ENCODE measurements at regions not wholly inside any gene's neighbourhood (a gene's known extent, or its start where the extent isn't known, plus 50 kb on each side); places are given as distances from the start of the nearest gene placed in this dataset.

DNA sequence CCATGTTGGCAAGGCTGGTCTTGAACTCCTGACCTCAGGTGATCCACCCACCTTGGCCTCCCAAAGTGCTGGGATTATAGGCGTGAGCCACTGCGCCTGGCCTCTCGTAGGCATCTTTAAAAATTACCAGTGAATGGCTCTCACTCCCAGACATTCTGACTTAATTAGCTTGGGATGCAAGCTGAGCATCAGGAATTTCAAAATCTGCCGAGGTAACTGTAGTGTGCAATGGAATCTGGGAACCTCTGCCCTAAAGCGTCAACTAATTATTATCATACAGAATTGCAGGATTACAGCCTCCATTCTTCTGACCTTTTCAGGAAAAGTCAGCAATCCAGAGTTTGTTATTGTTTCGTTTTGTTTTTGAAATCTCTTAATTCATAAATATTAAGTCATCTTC, 213.4 kb upstream of the DMAC1 start:
- Mint-ChIP-seq H3K4me1 (no peaks in the 10 kb centered on the region), H3K4me3 (no peak overlapping the region), H3K36me3 (no peaks in the 10 kb centered on the region), H3K27me3 (no peaks in the 10 kb centered on the region), H3K9me3 (no peaks in the 10 kb centered on the region), H3K27ac (no peak overlapping the region)
- no peak for DNase-seq
- Histone ChIP-seq H3K4me3 (ENCODE audit: control insufficient read depth in 1 of 2, extremely low read depth in 1 of 2, low read length in 1 of 2) (no peak overlapping the region), H3K27ac (ENCODE audit: low read length) (no peak overlapping the region), H3K9me3 (no peaks in the 10 kb centered on the region), H3K27me3 (replicated peaks in 1 of 2; ENCODE audit: control insufficient read depth in 2 of 2, extremely low read depth in 1 of 2, insufficient read depth in 2 of 2, low read length in 1 of 2) (peaks cover 0 to 1% of the 10 kb centered on the region in 2 experiments), H3K36me3 (ENCODE audit: control insufficient read depth in 2 of 2, extremely low read depth in 1 of 2, insufficient read depth in 1 of 2, low read length in 1 of 2) (no peaks in the 10 kb centered on the region), H3K4me1 (ENCODE audit: control insufficient read depth in 1 of 2, extremely low read depth in 1 of 2, insufficient read depth in 2 of 2, low read length in 2 of 2) (no peaks in the 10 kb centered on the region)
- POLR2A ChIA-PET: no interaction called here
- no CpG with 5 or more reads among the region's 6 CpGs for WGBS (ENCODE audit: insufficient coverage)
- CTCF ChIA-PET: interaction anchor here in 1 of 2 donors (0.6 kb wide), 1 partner anchor 45 kb away, joined by 3 read pairs; no protein-coding TSS in a partner anchor
- no peak for ATAC-seq (replicated peaks in 1 of 4)

DNA sequence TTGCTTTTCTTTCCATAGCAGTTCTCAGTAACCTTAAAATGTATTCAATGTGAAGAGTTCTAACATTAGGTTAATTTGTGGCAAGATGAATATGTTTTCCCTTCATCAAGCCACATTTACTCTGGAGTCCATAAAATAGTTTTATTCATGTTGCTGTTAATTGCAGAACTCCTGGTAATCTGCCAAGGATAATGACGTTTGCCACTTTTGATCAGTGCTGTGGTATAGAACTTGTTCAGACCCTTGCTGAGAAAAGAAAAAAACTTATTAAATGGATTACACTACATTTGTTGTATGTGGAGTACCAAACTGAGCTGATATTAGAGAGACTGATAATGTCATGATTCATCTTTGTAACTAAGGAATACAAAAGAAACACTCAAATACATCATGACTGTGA, 212.4 kb upstream of the DMAC1 start:
- Mint-ChIP-seq H3K36me3 (peaks cover 4% of the 10 kb centered on the region), H3K4me1 (no peaks in the 10 kb centered on the region), H3K27me3 (no peaks in the 10 kb centered on the region), H3K27ac (no peak overlapping the region), H3K9me3 (no peaks in the 10 kb centered on the region), H3K4me3 (no peak overlapping the region)
- DNase-seq (no peak), ATAC-seq (replicated peaks in 1 of 4) (no peak)
- no peak overlapping the region for H3K4me3 ChIP-seq (ENCODE audit: control insufficient read depth in 1 of 2, extremely low read depth in 1 of 2, low read length in 1 of 2)
- H3K36me3 ChIP-seq (ENCODE audit: control insufficient read depth in 2 of 2, extremely low read depth in 1 of 2, insufficient read depth in 1 of 2, low read length in 1 of 2): no peaks in the 10 kb centered on the region
- POLR2A ChIA-PET: interaction anchor here in 1 of 2 donors (0.7 kb wide), 1 partner anchor 179 kb away, joined by 11 read pairs; no protein-coding TSS in a partner anchor
- no CpG with 5 or more reads among the region's 1 CpG for WGBS (ENCODE audit: insufficient coverage)
- H3K27me3 ChIP-seq (replicated peaks in 1 of 2; ENCODE audit: control insufficient read depth in 2 of 2, extremely low read depth in 1 of 2, insufficient read depth in 2 of 2, low read length in 1 of 2): peaks cover 0 to 2% of the 10 kb centered on the region in 2 experiments
- H3K27ac ChIP-seq (ENCODE audit: low read length): no peak overlapping the region
- CTCF ChIA-PET: interaction anchor here in 1 of 2 donors (0.6 kb wide), 1 partner anchor 338 kb away, joined by 4 read pairs; no protein-coding TSS in a partner anchor
- H3K9me3 ChIP-seq: no peaks in the 10 kb centered on the region
- no peaks in the 10 kb centered on the region for H3K4me1 ChIP-seq (ENCODE audit: control insufficient read depth in 1 of 2, extremely low read depth in 1 of 2, insufficient read depth in 2 of 2, low read length in 2 of 2)

DNA sequence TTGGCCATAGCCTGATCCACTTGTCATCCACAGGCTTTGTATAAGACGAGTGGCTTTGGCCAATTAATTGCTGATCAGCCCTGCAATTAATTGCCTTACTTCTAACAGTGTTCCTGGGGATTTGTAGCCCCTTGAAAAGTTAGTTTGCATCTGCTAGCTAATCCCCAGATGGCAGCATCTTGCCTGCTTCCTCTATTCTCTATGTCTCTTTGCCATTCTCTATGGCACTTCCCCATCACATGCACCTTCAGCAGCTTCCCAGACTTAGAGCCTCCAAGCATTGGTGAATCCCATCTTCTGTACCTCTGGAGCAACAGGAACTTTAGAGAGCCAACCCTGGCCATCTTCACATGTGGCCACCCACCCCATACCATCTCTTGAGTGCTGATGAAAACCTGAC, 197.0 kb upstream of the DMAC1 start:
- H3K4me3 Mint-ChIP-seq: no peak overlapping the region
- no peak for ATAC-seq (replicated peaks in 1 of 4)
- Histone ChIP-seq H3K4me1 (ENCODE audit: control insufficient read depth in 1 of 2, extremely low read depth in 1 of 2, insufficient read depth in 2 of 2, low read length in 2 of 2) (no peaks in the 10 kb centered on the region), H3K27me3 (replicated peaks in 1 of 2; ENCODE audit: control insufficient read depth in 2 of 2, extremely low read depth in 1 of 2, insufficient read depth in 2 of 2, low read length in 1 of 2) (no peaks in the 10 kb centered on the region), H3K36me3 (ENCODE audit: control insufficient read depth in 2 of 2, extremely low read depth in 1 of 2, insufficient read depth in 1 of 2, low read length in 1 of 2) (no peaks in the 10 kb centered on the region), H3K4me3 (ENCODE audit: control insufficient read depth in 1 of 2, extremely low read depth in 1 of 2, low read length in 1 of 2) (no peak overlapping the region), H3K9me3 (no peaks in the 10 kb centered on the region), H3K27ac (ENCODE audit: low read length) (no peak overlapping the region)
- DNase-seq: no peak
- no CpG with 5 or more reads among the region's 1 CpG for WGBS (ENCODE audit: insufficient coverage)
- no peaks in the 10 kb centered on the region for H3K9me3 Mint-ChIP-seq
- POLR2A ChIA-PET: no interaction called here
- no peaks in the 10 kb centered on the region for H3K27me3 Mint-ChIP-seq
- no peak overlapping the region for H3K27ac Mint-ChIP-seq
- CTCF ChIA-PET: no interaction called here
- no peaks in the 10 kb centered on the region for H3K4me1 Mint-ChIP-seq
- H3K36me3 Mint-ChIP-seq: no peaks in the 10 kb centered on the region

DNA sequence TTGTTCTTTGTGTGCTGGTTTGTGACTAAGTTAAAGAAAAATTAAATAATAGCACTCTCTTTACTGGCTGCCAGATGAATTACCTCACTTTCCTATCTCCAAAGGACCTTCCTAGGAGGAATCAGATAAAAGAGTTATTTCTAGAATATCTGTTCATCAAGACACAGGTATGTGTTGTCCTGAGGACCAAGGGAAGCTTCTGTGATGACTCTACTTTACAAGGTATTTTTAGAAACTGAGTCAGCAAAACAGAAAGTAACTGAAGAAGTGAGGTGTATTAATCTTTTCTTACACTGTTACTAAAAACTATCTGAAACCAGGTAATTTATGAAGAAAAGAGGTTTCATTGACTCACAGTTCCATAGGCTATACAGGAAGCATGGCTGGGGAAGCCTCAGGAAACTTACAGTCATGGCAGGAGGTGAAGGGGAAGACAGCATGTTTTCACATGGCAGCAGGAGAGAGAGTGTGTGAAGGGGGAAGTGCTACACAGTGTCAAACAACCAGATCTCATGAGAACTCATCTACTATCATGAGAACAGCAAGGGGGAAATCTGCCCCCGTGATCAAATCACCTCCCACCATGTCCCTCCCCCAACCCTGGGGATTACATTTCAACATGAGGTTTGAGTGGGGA, 189.2 kb upstream of the DMAC1 start:
- POLR2A ChIA-PET: interaction anchor here in 1 of 2 donors (0.6 kb wide), 1 partner anchor 69 kb away, joined by 3 read pairs; no protein-coding TSS in a partner anchor
- no peak overlapping the region for H3K4me3 ChIP-seq (ENCODE audit: control insufficient read depth in 1 of 2, extremely low read depth in 1 of 2, low read length in 1 of 2)
- no peaks in the 10 kb centered on the region for H3K36me3 ChIP-seq (ENCODE audit: control insufficient read depth in 2 of 2, extremely low read depth in 1 of 2, insufficient read depth in 1 of 2, low read length in 1 of 2)
- H3K27ac ChIP-seq (ENCODE audit: low read length): no peak overlapping the region
- H3K9me3 Mint-ChIP-seq: peaks cover 0 to 3% (median 0%) of the 10 kb centered on the region in 3 donors
- H3K4me1 Mint-ChIP-seq: peaks cover 3 to 13% (median 6%) of the 10 kb centered on the region in 3 donors
- H3K4me3 Mint-ChIP-seq: no peak overlapping the region
- no CpG with 5 or more reads among the region's 1 CpG for WGBS (ENCODE audit: insufficient coverage)
- peaks cover 0 to 2% of the 10 kb centered on the region in 2 experiments for H3K27me3 ChIP-seq (replicated peaks in 1 of 2; ENCODE audit: control insufficient read depth in 2 of 2, extremely low read depth in 1 of 2, insufficient read depth in 2 of 2, low read length in 1 of 2)
- ATAC-seq (replicated peaks in 1 of 4) (no peak), DNase-seq (no peak)
- H3K4me1 ChIP-seq (ENCODE audit: control insufficient read depth in 1 of 2, extremely low read depth in 1 of 2, insufficient read depth in 2 of 2, low read length in 2 of 2): no peaks in the 10 kb centered on the region
- H3K9me3 ChIP-seq: no peaks in the 10 kb centered on the region
- no peak overlapping the region for H3K27ac Mint-ChIP-seq
- CTCF ChIA-PET: interaction anchor here in 1 of 2 donors (0.7 kb wide), 1 partner anchor 18 kb away, joined by 3 read pairs; no protein-coding TSS in a partner anchor
- H3K27me3 Mint-ChIP-seq: peaks cover 0 to 3% of the 10 kb centered on the region in 2 donors
- H3K36me3 Mint-ChIP-seq: no peaks in the 10 kb centered on the region

DNA sequence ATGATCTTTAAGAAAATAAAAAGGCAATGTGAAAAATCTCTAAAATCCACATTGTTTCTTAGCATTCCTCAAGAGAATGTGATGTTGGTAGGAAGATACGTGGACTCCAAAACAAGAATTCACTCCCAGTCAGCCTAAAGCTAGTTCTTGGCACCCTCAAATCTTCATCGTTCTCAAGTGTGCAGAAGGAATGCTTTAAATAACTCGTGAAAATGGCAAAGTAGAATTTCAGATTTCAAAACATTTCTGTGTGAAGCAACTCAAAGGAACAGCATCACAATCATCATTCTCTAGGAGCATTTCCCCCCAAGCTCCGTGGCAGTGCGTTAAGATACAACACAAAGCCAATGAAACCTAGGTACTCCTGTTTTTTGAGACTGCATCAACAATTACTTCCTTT, 185.1 kb upstream of the DMAC1 start:
- POLR2A ChIA-PET: no interaction called here
- Histone ChIP-seq H3K27ac (ENCODE audit: low read length) (no peak overlapping the region), H3K36me3 (ENCODE audit: control insufficient read depth in 2 of 2, extremely low read depth in 1 of 2, insufficient read depth in 1 of 2, low read length in 1 of 2) (no peaks in the 10 kb centered on the region), H3K27me3 (replicated peaks in 1 of 2; ENCODE audit: control insufficient read depth in 2 of 2, extremely low read depth in 1 of 2, insufficient read depth in 2 of 2, low read length in 1 of 2) (peaks cover 0 to 2% of the 10 kb centered on the region in 2 experiments), H3K4me3 (ENCODE audit: control insufficient read depth in 1 of 2, extremely low read depth in 1 of 2, low read length in 1 of 2) (no peak overlapping the region), H3K4me1 (ENCODE audit: control insufficient read depth in 1 of 2, extremely low read depth in 1 of 2, insufficient read depth in 2 of 2, low read length in 2 of 2) (peaks cover 5% of the 10 kb centered on the region in 2 experiments), H3K9me3 (no peaks in the 10 kb centered on the region)
- Mint-ChIP-seq H3K36me3 (no peaks in the 10 kb centered on the region), H3K27ac (no peak overlapping the region), H3K27me3 (no peaks in the 10 kb centered on the region), H3K4me3 (no peak overlapping the region), H3K9me3 (peaks cover 0 to 3% (median 0%) of the 10 kb centered on the region in 3 donors), H3K4me1 (peaks cover 35 to 40% (median 38%) of the 10 kb centered on the region in 3 donors)
- CTCF ChIA-PET: no interaction called here
- no peak for ATAC-seq (replicated peaks in 1 of 4)
- no peak for DNase-seq
- WGBS (ENCODE audit: insufficient coverage): 94% methylated on average over 2 of the region's 5 CpGs

DNA sequence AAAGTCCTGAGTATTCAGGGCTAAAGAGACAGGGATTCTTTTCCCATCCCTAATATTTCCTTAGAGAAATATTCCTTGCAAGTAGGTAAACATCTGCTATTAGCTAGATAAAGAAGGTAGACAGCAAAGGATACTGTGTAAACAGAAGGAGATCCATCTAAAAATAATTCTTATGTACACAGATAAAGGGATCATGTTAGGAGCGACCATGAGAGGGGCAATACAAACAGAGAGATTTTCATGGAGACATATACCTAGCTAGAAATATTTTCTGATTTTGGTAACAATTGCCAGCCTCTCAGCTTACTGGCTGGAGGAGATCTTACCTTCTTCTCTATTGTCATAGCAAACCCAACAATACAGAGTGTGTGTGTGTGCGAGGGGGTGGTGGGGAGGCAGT, 184.6 kb upstream of the DMAC1 start:
- no peaks in the 10 kb centered on the region for H3K36me3 Mint-ChIP-seq
- H3K27ac Mint-ChIP-seq: peak overlapping the region in 1 of 2 donors; percentile 16
- ATAC-seq (replicated peaks in 1 of 4) (no peak), DNase-seq (no peak)
- Histone ChIP-seq H3K36me3 (ENCODE audit: control insufficient read depth in 2 of 2, extremely low read depth in 1 of 2, insufficient read depth in 1 of 2, low read length in 1 of 2) (no peaks in the 10 kb centered on the region), H3K4me1 (ENCODE audit: control insufficient read depth in 1 of 2, extremely low read depth in 1 of 2, insufficient read depth in 2 of 2, low read length in 2 of 2) (peaks cover 5% of the 10 kb centered on the region in 2 experiments), H3K9me3 (no peaks in the 10 kb centered on the region), H3K27ac (ENCODE audit: low read length) (no peak overlapping the region), H3K27me3 (replicated peaks in 1 of 2; ENCODE audit: control insufficient read depth in 2 of 2, extremely low read depth in 1 of 2, insufficient read depth in 2 of 2, low read length in 1 of 2) (no peaks in the 10 kb centered on the region), H3K4me3 (ENCODE audit: control insufficient read depth in 1 of 2, extremely low read depth in 1 of 2, low read length in 1 of 2) (no peak overlapping the region)
- ChIA-PET POLR2A (no interaction called here), CTCF (interaction anchor here in 1 of 2 donors (0.6 kb wide), 1 partner anchor 557 kb away, joined by 3 read pairs; no protein-coding TSS in a partner anchor)
- WGBS (ENCODE audit: insufficient coverage): no CpG with 5 or more reads among the region's 2 CpGs
- H3K4me3 Mint-ChIP-seq: no peak overlapping the region
- H3K4me1 Mint-ChIP-seq: peaks cover 37 to 40% (median 40%) of the 10 kb centered on the region in 3 donors
- H3K27me3 Mint-ChIP-seq: no peaks in the 10 kb centered on the region
- H3K9me3 Mint-ChIP-seq: peaks cover 0 to 3% (median 0%) of the 10 kb centered on the region in 3 donors
